A172 (cell line): ENCODE measurements at regions not wholly inside any gene's neighbourhood (a gene's known extent, or its start where the extent isn't known, plus 50 kb on each side); places are given as distances from the start of the nearest gene placed in this dataset.

ENCODE experiments used
- DNase-seq: peaks from one replicate; pipeline ENCODE4 v3.0.0-alpha.2; 2015; ENCODE audit warnings: low spot score

- DNase-seq, result no peak
These were observed 57.3 kb upstream of the MET start for GRCh38 chr7:116614499-116615262.

DNA sequence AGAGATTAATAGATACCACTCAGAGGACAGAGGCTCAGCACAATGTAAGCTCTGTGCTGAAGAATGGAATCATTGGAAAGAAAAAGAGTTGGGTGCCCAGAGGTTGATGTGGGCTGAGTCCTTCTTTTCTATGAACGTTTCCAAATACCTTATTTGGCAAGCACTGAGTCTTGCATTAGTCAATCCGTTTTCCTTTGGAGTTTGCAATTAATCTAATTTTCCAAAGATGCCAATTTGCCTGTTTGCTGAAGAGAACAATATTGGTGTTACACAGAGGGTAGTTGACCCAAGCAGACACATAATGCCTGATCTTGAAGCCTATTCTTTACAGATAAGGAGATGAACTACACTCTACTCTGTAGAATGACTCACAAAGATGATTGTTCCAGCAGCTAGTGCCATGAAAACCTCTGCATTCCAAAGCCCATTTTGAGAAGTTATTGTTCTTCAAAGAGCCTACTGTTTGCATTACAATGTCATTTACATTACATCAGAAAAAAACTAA lies 55.4 kb upstream of the MET start:
- DNase-seq, result peak; percentile 55

- DNase-seq, result no peak
These were observed 54.1 kb upstream of the MET start for GRCh38 chr7:116617878-116618277.

DNA sequence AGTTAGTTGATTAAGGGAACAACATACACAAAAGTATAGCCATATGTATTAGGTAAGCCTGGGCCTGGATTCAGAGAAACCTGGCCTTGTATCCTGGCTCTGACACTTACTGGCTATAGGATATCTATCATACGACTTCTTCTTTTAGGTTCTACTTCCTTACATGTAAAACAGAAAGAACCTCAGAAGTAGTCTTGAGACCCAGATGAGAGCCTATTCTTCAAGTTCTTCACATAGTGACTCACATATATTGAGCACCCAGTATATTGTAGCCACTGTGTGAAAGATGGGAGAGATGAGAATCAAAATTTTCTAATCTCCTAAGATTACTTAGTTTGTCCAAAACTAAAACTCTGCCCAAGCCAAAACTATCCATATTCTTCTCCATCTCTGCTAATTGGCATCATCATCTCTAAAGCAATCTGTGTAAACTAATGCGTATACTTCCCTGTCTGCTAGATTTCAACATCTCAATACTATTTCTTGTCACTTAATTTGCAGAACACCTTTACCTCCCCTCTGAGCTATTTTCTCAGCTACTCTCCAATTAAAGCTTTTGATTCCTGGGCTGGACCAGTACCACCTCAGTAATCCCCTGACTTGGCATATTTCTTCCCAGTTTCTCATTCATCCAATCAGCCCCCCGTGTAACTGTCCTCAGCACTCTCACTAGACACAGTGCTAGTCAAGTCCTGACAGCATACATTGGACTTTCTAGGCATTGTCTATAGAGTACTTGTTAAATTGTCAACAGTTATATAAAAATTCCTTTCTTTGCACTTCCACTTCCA lies 53.5 kb upstream of the MET start:
- DNase-seq, result no peak

DNA sequence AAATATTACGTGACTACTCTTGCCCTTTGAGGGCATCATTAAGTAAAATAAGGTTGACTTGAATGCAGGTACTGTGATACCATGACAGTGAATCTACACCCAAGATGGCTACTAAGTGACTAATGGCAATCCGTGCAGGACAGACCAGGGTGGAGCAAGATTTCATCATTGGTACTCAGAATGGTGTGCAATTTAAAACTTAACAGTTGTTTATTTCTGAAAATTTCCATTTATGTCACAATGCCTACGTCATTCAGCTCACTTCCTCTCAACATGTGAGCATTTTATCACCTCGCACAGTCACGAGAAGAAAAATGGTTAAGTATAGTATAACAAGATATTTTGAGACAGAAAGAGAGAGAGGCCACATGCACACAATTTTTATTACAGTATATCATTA lies 50.3 kb upstream of the MET start:
- no peak for DNase-seq
